CD4-positive, alpha-beta T cell treated with Interferon alpha-2 for 1 hour (primary cell): ENCODE measurements at regions not wholly inside any gene's neighbourhood (a gene's known extent, or its start where the extent isn't known, plus 50 kb on each side); places are given as distances from the start of the nearest gene placed in this dataset.

Source experiments
- DNase-seq, 2 donors: peaks; one replicate each; pipeline ENCODE4 v3.0.0-alpha.2; 2020 to 2022

DNA sequence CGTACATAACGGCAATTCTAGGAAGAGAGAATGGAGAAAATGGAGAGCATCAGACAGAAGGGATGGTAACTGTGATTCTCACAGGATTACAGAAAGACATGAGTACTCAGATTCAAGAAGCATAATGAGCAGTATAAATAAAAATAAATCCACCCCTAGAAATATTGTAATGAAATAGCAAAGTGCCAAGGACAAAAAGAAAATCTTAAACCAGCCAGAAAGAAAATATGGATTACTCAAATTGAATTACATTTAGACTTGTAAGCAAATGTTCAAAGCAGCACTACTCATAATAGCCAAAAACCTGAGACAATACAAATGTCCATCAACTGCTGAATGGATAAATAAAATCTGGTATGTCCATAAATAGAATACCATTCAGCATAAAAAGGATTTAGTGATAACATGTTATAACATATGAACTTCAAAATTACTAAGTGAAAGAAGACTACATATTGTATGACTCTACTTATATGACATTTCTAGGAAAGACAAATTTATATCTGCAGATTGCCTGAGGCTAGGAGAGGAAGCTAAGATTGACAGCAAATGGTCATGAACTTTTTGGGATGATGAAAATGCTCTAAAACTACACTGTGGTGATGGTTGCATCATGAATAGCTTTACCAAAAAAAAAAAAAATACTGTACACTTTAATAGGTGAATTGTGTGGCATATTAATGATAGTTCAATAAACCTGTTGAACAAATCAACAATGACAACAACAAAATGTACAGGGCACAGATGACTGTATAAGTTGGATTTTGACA, 63.4 kb upstream of the SPTBN1 start:
- DNase-seq: no peak

DNA sequence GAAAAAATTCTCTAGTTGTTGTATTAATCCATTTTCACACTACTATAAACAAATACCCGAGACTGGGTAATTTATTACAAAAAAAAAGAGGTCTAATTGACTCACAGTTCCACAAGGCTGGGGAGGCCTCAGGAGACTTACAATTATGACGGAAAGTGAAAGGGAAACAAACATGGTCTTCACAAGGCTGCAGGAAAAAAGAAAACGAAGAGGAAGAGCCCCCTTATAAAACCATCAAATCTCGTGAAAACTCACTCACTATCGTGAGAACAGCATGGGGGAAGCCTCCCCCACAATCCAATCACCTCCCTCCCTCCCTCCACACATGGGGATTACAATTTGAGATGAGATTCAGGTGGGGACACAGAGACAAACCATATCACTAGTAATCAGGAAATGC, 61.7 kb upstream of the SPTBN1 start:
- peak in 1 of 2 donors; percentile 44 for DNase-seq

DNA sequence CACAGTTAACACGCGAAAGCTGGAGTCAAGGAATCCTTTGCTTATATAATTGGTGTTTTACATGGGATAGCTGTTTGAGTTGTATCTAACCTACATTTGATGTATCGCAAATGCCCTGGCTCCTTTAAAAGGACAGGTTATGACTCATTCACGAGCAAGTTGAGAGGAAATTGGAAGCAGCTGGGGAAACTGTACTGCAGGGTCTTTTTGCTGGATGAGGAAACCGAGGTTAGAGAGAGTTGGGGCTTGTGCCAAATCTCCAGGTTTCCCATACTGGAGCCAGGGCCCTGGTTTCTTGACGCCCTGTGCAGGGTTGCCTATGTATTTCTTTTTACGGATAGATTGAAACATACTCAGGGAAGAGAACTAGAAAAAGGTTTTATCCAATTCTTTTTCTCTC, 60.0 kb upstream of the SPTBN1 start:
- DNase-seq: no peak

DNA sequence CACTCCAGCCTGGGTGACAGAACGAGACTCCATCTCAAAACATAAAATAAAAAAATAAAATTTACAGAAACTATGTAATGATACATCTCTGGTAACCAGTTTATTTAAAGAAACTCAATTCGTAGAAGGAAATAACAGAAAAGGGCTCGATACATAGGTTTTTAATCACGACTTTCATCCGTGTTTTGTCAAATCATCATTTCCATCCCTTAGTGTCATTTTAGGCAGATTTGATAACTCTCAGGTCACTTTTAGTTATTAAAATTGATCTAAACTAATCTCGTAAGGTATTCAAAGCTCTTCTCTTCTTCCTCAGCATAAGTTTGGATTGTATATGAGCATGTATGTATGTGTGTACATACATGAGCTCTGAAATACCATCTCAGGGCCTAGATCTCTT, 59.3 kb upstream of the SPTBN1 start:
- DNase-seq: no peak

GRCh38 chr2:54397426-54397825, 58.7 kb upstream of the SPTBN1 start:
- no peak for DNase-seq

DNA sequence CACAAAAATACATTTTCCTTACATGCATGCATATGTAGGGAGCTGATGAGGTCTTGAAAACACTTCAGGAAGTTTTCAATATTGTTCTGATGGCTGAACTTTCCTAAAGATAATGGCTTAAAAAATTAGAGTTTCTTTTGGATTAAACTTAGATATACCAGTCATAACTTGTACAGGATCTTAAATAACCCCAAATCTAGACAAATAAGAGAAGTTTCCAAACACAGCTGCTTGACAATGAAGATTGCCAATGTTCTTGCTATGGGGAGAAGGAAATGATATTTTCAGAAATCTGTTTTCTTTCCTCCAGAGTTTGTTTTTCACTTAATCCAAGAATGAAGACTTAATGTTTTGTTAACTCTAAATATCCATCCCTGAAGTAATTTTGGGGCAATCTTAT, 54.6 kb upstream of the SPTBN1 start:
- no peak for DNase-seq

DNA sequence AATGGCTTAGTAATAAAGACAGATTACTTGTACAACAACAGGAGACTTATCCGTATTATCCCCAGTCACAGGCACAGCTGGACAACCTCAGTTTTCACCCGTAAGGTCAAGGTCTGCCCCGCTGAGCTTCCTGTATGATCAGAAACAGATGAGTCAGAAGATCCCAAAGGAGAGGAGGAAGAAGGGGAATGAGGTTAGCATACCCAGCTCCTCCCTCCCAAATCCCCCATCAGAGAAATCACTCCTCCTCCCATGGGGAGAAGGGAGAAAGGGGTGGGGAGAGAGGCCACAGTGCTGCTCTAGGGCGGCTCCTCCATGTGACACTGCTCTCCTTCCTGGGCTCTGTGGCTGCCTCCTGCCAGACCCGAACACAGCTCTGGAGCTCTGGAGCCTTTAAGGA, 53.8 kb upstream of the SPTBN1 start:
- DNase-seq: no peak

DNA sequence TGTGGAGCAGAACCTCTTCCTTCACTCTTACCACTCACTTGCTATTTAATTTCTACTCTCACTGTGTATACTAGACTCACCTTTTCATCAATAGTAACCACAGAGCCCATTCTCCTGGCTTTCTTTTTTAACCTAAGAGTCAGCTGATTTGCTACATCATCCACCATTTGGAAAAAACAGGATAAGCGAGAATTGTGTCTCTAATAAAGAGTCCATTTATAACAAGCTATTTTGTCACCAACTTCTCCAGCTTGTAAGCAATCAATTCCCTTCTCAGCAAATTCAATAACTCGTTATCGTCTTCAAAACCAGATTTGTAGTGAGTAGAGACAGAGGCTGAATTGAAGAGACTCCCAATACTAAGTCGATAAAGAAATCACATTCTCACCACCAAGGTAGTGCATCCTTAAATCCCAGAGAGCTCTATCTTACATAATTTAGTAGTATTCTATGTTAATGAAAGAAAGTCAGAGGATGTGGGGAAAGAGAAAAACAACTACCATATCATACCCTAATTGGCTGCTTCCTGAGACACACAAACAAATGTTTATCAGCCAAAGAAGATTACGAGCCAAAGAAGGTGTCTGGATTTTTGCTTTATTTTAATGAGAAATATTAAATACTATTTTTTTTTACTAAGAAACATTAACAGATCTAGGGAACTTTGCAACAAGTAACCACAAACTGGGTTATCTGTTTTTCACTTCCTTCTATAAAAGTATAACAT, 52.5 kb upstream of the SPTBN1 start:
- DNase-seq: no peak

- no peak for DNase-seq
These were observed 51.9 kb upstream of the SPTBN1 start for GRCh38 chr2:54404270-54404669.

- DNase-seq: no peak
These were observed 50.1 kb upstream of the SPTBN1 start for GRCh38 chr2:54406031-54406430.
